ENCODE measurements at regions not wholly inside any gene's neighbourhood (a gene's known extent, or its start where the extent isn't known, plus 50 kb on each side); places are given as distances from the start of the nearest gene placed in this dataset.

DNA sequence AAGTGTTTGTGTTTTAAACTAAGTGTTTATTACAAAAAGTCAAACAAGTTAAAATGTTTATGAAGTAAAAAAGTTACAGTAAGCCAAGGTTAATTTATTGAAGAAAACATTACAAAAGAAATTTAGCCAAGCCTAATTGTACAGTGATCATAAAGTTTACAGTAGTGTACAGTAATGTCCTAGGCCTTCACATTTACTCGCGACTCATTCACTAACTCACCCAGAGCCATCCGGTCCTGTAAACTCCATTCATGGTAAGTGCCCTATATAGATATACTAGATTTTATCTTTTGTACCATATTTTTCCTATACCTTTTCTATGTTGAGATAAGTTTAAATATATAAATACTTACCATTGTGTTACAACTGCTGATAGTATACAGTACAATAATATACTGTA, 481.8 kb upstream of the TENM4 start:
- peak; percentile 5 for DNase-seq

DNA sequence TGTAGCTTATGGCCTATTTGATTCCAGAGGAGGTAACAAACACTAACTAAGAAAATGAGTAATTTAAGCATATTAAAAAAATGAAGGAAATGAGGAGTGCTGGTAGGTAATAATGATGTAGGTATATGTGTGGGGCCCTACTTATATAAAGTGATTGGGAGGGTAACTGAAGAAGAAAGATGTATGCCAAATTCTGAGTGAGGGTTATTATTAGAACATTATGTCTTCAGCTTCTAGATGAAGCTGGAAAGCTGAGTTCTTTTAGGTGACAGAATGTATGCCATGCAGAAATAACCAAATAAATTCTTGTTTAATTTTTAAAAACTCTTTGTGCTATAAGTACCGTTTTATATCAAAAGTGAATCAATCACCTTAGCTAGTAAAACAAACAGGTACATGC, 479.6 kb upstream of the TENM4 start:
- DNase-seq = no peak

DNA sequence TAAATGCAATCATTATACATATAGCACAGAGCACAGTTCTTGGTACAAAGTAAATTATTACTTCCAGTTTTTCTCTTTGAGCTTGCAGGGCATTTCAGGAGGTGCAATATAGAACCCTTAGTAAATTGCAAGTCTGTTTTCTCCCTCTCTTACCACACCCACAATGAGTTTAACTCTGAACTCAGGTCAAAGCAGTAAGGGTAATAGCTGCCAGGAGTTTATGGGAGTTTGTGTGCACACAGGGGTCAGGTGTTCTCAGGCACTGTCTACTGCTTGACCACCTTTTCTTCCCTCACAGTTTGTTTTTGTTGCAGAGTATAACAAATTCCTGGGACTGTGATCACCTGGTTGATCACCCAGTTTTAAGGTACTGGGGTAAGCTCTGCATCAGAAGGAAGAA, 478.5 kb upstream of the TENM4 start:
- DNase-seq = no peak

DNA sequence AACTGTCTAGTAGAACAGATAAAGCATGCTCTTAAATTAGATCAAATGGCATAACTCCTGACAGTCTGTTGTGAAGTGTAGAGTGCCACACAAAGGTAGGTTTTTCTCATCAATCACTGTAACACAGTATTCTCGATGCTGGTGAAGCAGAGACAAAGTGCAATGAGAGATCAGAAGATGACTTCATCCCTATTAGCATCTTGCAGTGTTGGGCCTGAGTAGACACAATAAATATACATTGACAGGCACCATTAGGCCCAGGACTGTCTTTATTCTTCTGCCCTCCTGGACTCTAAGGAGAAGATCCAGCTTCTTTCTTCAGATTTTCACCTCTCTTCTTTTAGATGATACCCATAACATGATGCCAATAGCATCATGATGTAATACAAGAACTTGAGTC, 478.0 kb upstream of the TENM4 start:
- DNase-seq = no peak

DNA sequence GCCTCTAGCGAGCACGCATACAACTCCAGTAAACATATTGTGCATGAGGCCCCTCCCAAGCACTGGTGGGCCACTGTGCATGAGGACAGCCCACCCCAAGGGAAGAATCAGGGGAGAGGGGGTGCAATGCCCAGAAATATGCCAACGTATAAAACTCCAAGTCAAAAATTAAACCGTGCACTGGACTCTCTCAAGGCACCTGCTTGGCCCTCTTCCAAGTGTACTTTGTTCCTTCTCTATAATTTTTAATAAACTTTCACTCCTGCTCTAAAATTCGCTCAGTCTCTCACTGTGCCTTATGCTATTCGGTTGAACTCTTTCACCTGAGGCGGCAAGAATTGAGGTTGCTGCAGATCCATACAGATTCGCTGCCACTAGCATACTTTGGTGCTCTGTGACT, 465.3 kb upstream of the TENM4 start:
- DNase-seq = no peak

- peak; percentile 73 for DNase-seq
These were observed 461.7 kb upstream of the TENM4 start for GRCh38 chr11:79902493-79902892.

DNA sequence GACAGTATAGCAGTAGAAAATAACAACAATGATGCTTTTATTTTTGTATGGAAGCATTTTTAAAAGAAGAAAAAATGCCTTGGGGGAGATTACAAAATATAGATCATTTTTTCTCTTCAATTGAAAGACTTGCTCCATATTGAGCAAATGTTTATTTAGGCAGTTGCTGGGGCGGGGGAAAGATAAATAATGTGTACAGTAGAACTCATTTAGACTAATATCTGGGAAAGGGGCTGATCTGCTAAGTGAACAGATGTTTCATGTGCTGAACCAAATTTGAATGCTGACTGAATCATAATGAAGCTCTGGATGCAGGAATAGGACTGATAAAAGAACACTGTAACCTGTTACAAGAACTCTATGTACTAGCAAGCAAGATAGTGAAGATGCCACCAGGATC, 457.1 kb upstream of the TENM4 start:
- DNase-seq = no peak

DNA sequence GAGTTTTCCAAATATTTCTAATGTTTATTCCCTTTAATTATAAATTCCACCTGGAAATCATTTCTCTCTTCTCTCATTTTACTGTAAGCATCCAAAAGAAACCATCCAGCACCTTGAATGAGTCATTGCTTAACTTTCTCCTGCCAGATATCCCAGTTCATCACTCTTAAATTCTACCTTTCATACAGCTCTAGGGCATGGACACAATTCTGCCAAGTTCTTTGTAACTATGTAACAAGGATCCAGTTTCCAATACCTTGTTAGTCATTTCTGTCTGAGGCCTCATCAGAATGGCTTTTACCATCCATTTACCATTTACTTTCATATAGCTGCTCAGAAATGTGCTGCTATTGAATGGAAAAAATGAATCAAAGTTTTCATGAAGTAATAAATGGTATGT, 455.4 kb upstream of the TENM4 start:
- peak; percentile 4 for DNase-seq

- no peak for DNase-seq
These were observed 453.3 kb upstream of the TENM4 start for GRCh38 chr11:79894111-79894510.

- no peak for DNase-seq
These were observed 449.4 kb upstream of the TENM4 start for GRCh38 chr11:79890272-79890671.

- DNase-seq = no peak
These were observed 424.1 kb upstream of the TENM4 start for GRCh38 chr11:79864882-79865281.

DNA sequence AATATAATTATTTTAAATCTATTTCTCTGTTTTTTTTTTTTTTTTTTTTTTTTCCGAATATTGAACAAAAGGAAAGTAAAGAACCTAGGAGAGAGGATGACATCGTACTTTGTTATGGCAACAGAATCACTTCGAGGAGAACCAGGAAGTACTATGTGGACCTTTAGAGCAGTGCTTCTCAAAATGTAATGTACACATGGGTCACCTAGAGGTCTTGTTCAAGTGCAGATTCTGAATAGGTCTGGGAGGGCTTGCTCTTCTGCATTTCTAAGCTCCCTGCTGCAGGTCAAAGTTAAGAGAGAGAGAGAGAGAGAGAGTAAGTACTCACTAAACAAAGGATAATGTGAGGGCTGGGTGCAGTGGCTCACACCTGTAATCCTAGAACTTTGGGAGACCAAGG, 419.5 kb upstream of the TENM4 start:
- no peak for DNase-seq

GRCh38 chr11:79857377-79858214, 416.8 kb upstream of the TENM4 start:
- no peak for DNase-seq

GRCh38 chr11:79852176-79852575, 411.3 kb upstream of the TENM4 start:
- no peak for DNase-seq

DNA sequence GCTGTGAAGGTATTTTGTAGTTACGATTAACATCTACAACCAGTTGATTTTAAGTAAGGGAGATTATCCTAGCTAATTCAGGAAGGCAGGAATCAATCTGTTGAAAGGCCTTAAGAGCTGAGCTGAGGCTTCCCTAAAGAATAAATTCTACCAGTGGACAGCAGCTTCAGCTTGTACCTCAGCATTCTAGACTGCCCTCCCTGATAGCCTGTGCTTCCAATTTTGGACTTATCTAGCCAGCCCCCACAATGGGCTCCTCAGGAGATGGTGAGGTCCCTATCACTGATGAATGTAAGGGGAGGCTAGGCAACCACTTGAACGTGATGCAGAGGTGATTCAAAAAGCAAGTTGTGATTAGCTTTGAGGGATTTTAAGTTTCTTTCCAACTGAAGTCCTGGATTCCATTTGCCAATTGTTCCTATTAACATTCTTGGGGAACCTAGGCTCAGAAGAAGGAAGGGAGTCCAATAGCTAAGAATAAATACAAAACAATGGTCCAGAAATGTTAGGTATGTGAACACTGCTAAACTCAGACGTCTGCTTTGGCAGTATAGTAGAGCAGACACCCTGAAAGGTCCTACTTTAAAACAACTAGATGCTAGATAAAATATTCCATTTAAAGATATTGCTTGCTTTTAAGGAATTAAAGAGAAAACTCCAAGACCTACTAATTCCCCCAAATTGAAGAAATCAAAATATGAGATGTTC, 404.3 kb upstream of the TENM4 start:
- DNase-seq = no peak

GRCh38 chr11:79834015-79834414, 393.2 kb upstream of the TENM4 start:
- no peak for DNase-seq

- no peak for DNase-seq
These were observed 389.6 kb upstream of the TENM4 start for GRCh38 chr11:79830446-79830845.

DNA sequence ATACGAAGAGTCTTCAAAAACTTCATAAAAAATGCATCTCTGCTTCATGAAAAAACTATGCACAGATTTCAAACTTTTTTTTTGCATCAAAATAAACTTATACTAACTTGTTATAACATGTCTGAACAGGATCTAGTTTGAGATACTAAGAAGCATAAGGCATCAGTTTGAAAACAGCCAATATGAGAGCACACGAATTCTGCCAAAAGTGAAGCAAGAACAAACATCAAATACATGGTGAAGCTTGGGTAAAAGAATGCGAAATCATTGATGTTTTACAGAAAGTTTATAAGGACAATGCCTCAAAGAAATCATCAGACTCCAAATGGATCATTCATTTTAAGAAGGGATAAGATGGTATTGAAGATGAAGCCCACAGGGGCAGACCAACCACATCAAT, 389.1 kb upstream of the TENM4 start:
- DNase-seq = no peak

DNA sequence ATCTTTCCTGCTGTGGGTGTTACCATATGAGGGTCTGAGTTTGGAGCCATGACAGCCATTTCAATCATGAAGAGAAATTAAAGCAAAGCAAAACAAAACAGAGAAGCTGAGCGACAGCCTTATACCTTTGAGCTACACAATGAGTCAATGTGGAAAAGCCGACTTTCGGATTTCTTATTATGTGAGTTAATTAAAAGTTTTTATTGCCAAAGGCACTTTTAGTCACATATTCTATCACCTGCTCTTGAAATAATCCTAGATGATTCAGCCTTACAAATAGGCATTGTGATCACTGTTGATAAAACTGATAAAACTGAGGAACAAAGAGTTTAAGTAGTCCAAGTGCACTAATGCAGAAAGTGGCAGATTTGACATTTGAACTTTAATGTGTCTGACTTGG, 381.9 kb upstream of the TENM4 start:
- no peak for DNase-seq

- DNase-seq = no peak
These were observed 372.7 kb upstream of the TENM4 start for GRCh38 chr11:79813551-79813950.

- no peak for DNase-seq
These were observed 368.7 kb upstream of the TENM4 start for GRCh38 chr11:79809487-79809886.

DNA sequence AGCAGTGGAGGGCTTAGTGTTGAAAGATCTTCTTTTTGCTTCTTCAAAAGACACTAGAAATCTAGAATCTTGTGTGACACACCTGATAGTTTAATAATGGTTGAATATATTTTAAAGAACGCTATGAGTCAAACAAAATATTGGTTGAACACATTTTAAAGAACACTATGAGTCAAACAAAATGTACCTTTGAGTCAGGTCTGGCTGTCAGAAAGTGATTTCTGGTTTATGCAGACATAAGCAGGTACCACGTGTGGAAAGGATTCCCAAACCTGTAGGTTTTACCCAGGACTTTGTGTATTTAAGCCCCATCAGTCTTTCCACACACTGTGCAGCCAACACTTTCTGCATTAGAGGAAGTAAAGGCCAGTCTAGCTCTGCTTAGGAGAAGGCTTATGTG, 366.7 kb upstream of the TENM4 start:
- no peak for DNase-seq

- DNase-seq = no peak
These were observed 355.9 kb upstream of the TENM4 start for GRCh38 chr11:79796704-79797103.
